ENCODE measurements at regions not wholly inside any gene's neighbourhood (a gene's known extent, or its start where the extent isn't known, plus 50 kb on each side); places are given as distances from the start of the nearest gene placed in this dataset.

GRCh38 chr15:92332125-92332899, 61.4 kb upstream of the ST8SIA2 start:
- Histone ChIP-seq H3K4me3 (no peak overlapping the region), H3K9me3 (peaks cover 6 to 8% of the 10 kb centered on the region in 2 donors), H3K36me3 (no peaks in the 10 kb centered on the region), H3K27ac (no peak overlapping the region), H3K4me1 (no peaks in the 10 kb centered on the region), H3K27me3 (peaks cover 0 to 4% of the 10 kb centered on the region in 2 donors)
- TF ChIP-seq POLR2AphosphoS5 (IDR thresholded peaks at IDR 0.05) = no peak
- TF ChIP-seq, protein P1, sequence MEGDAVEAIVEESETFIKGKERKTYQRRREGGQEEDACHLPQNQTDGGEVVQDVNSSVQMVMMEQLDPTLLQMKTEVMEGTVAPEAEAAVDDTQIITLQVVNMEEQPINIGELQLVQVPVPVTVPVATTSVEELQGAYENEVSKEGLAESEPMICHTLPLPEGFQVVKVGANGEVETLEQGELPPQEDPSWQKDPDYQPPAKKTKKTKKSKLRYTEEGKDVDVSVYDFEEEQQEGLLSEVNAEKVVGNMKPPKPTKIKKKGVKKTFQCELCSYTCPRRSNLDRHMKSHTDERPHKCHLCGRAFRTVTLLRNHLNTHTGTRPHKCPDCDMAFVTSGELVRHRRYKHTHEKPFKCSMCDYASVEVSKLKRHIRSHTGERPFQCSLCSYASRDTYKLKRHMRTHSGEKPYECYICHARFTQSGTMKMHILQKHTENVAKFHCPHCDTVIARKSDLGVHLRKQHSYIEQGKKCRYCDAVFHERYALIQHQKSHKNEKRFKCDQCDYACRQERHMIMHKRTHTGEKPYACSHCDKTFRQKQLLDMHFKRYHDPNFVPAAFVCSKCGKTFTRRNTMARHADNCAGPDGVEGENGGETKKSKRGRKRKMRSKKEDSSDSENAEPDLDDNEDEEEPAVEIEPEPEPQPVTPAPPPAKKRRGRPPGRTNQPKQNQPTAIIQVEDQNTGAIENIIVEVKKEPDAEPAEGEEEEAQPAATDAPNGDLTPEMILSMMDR (IDR thresholded peaks at IDR 0.05) = no peak
- DNase-seq (ENCODE audit: low spot score in 2 of 2) = no peak
- intact Hi-C loops (cut with DNase I; ENCODE audit: low total_unique reads) = no loop called here

DNA sequence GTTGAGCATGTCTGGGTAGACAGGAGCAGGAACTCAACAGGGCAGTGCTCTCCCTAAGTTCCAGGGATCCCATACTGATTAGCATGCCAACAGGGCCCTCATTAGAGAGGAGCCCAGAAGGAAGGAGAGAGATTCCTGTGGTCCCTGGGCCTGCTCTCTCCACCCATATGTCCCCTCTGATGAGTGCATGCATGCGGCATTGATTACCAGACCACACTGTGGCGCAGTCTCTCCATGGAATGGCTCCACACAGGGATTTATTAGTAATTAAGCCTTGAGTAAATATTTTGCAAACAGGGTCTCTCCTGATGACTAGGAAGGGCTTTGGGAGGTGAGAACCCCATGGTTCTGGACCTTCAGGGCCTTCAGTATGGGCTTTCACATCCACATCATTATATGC, 60.0 kb upstream of the ST8SIA2 start:
- intact Hi-C loops (cut with DNase I; ENCODE audit: low total_unique reads) = no loop called here
- no peak overlapping the region for H3K27ac ChIP-seq
- DNase-seq (ENCODE audit: low spot score in 2 of 2) = no peak

DNA sequence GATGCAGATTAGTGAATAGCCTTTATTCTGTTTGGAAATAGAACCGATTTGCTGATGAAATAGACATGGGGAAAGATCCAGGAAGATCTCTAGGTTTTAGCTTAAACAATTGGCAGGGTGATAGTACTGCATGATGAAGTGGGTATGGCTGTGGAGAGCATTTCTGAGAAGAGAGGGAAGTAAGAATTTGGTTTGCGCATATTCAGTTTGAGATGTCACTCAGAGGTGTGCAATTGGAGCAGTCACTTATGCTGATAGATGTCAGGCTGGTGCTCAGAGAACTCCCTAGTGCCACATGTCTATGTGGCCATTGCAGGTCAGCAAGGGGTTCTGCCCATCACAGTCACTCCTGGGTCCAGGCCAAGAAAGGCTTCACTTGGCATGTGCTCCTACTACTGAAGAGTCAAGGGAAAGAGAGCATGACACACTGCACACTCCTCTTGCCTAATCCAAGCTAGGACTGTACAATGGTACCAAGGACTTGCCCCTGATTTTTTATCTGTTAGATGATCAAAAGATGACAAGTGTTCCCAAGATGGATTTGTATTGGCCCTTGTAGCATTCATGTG, 57.2 kb upstream of the ST8SIA2 start:
- TF ChIP-seq, protein P1 (IDR thresholded peaks at IDR 0.05) = no peak
- no peak for TF ChIP-seq POLR2A (IDR thresholded peaks at IDR 0.05)
- no peak for TF ChIP-seq POLR2AphosphoS5 (IDR thresholded peaks at IDR 0.05)
- Histone ChIP-seq H3K27me3 (peaks cover 0 to 4% of the 10 kb centered on the region in 2 donors), H3K27ac (no peak overlapping the region), H3K36me3 (no peaks in the 10 kb centered on the region), H3K4me3 (no peak overlapping the region), H3K4me1 (no peaks in the 10 kb centered on the region), H3K9me3 (peaks cover 6 to 8% of the 10 kb centered on the region in 2 donors)
- no peak for DNase-seq (ENCODE audit: low spot score in 2 of 2)
- intact Hi-C loops (cut with DNase I; ENCODE audit: low total_unique reads) = loop anchor here (5.0 kb wide), 1 partner anchor 1651 kb away; no protein-coding TSS in a partner anchor

More for the DNA sequence above, 60.0 kb upstream of the ST8SIA2 start:
- Histone ChIP-seq H3K4me3 (no peak overlapping the region), H3K4me1 (no peaks in the 10 kb centered on the region), H3K9me3 (peaks cover 6 to 8% of the 10 kb centered on the region in 2 donors), H3K27me3 (peaks cover 0 to 4% of the 10 kb centered on the region in 2 donors), H3K36me3 (no peaks in the 10 kb centered on the region)
- no peak for TF ChIP-seq POLR2AphosphoS5 (IDR thresholded peaks at IDR 0.05)
- TF ChIP-seq, protein P1 (IDR thresholded peaks at IDR 0.05) = no peak

DNA sequence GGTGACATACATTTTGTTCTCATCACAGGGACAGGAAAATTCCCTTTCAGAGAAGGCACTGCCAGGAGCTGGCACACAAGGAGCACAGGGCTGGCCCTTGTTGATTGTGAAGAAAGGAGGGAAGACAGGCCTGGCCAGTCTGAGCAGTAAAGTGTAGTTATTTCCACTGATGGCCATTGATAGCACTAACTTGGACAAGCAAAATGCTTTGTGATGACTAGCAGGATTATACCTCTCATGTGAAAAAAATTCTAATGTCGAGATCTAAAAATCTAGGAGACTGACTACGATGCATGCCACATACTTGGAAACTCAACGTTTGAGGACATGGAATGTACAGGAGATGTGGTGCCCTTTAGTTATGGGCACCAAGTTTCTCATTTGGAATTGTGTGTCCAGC, 54.3 kb upstream of the ST8SIA2 start:
- Histone ChIP-seq H3K4me3 (no peak overlapping the region), H3K27me3 (peaks cover 0 to 5% of the 10 kb centered on the region in 2 donors), H3K27ac (no peak overlapping the region), H3K9me3 (no peaks in the 10 kb centered on the region), H3K36me3 (no peaks in the 10 kb centered on the region), H3K4me1 (no peaks in the 10 kb centered on the region)
- DNase-seq (ENCODE audit: low spot score in 2 of 2) = no peak
- TF ChIP-seq, protein P1 (IDR thresholded peaks at IDR 0.05) = no peak
- no peak for TF ChIP-seq POLR2A (IDR thresholded peaks at IDR 0.05)
- TF ChIP-seq POLR2AphosphoS5 (IDR thresholded peaks at IDR 0.05) = no peak
- intact Hi-C loops (cut with DNase I; ENCODE audit: low total_unique reads) = loop anchor here (5.0 kb wide), 1 partner anchor 1648 kb away; no protein-coding TSS in a partner anchor

Measured in breast epithelium (tissue), 4 donors.